CD4-positive, alpha-beta T cell treated with Interleukin-6 at 100 ng/mL for 8 hours (primary cell): ENCODE measurements at regions not wholly inside any gene's neighbourhood (a gene's known extent, or its start where the extent isn't known, plus 50 kb on each side); places are given as distances from the start of the nearest gene placed in this dataset.
"Not testable (repeated sequence)": the region's sequence is repeated elsewhere in the genome, so short reads cannot be mapped to it uniquely, and the experiment has no call there.

Experiments used
- DNase-seq: peaks from one replicate; pipeline ENCODE4 v3.0.0-alpha.2; 2020; ENCODE audit warnings: mixed read lengths, low spot score

GRCh38 chr1:224791362-224791941 is 138.0 kb upstream of the DNAH14 start:
- no peak for DNase-seq

DNA sequence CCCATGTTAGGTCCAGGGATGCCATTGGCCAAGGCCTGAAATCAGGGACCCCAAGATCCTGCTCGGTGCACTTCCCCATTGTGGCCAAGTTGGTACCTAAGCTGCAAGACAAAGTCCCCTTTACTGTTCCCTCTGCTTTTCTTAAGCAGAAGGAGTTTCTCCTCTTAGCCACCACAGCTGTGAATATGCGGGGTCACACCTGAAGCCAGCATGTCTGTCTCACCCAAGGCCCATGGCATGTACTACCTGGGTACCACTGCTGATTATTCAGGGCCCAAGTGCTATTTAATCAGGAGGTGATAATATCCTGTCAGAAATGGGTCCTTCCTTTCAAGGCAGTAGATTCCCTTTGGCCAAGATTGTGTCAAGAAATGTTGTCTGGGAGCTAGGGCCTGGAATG is 133.9 kb upstream of the DNAH14 start:
- DNase-seq, result no peak

DNA sequence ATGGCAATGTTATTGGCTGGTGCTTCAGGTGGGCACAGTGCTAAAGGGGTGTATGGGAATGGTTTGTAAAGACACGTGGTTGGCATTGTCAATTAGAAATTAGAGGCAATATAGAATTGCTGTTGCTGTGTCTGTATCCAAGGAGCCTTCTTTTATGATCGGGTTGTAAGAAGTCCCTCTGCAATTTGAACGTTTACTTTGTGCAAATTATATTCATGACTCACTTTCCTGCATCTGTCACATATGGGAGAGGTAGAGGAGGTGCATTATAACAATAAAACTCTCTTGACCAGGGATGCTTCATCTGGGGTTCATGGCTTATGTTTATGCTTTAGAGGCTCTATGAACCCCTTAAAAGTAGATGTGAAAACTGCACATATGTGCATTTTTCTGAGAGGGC is 130.4 kb upstream of the DNAH14 start:
- DNase-seq, result no peak

GRCh38 chr1:224800486-224801119 is 128.9 kb upstream of the DNAH14 start:
- no peak for DNase-seq

- DNase-seq, result no peak
Measured at GRCh38 chr1:224801844-224802490, 127.5 kb upstream of the DNAH14 start.

DNA sequence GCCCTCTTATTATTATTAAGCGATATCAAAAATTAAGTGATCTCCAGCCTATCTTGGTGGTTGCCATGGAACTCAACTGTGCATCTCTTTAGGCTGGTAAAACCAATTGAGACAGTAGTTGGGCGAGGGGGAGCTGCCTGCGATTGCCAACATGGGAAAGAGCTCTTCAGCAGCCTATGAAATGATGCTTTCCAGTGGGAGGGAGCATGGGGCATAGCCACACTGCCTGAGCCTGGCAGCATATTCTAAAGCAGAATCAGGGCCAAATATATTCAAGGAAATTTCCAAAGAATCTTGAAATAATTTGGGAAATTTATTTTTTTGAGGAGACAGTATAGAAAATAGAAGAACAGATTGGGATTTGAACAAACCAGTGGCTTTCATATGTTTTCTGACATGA is 126.9 kb upstream of the DNAH14 start:
- no peak for DNase-seq

- no peak for DNase-seq
Measured at GRCh38 chr1:224804220-224804619, 125.3 kb upstream of the DNAH14 start.

DNA sequence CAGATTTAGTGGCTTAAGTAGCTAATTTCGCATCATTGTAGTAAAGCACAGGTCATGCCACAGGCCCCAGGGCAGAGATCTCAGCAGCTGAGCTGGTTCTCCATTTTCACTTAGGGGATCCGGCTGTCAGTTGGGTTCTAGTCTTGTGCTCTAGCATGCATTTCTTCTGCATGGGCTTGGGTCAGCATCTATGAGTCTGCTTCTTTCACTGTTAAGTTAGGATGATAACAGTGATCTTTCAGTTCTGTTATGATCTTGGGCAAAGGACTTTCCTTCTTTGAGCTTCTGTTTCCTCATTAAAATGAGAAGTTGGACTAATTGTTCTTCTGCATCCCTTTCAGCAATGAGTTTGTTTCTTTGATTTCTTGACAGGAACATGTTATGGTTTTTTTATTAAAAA is 123.6 kb upstream of the DNAH14 start:
- DNase-seq, result no peak

DNA sequence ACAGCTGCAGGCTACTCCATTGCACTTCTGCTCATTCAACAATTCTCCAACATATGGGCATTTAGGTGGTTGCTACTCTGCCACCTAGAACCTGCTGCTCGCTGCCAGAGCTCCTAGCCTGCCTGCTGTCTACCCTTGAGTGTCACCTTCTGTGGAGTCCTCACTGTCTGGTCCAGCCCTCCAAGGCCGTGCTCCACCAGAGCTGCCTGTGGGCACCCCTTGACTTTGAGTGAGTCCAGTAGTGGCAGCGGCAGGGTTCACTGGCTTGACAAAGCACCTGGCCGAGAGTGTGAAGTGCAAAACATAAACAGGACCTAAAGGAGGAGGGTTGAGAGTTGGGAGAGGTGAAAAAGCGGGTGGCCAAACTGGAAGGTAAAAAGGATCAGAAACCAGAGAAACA is 120.3 kb upstream of the DNAH14 start:
- DNase-seq, result no peak

DNA sequence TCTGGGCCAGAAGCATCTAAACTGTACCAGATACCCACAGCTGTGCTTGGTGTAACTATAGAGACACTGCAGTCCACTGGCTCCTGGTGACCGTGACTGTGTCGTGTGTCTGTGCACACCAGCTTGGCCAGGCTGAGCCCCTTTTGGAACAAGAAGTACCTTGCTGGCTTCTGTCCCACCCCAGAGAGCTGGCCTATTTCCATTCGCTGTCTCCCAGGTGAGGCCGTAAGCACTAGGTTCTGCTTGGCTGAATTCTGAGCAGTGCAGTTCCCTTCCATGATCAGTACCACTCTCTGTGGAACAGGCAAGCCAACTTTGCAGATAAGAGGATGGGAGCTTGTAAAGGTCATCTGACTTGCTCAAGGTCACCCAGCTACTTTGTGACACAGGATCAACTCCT is 119.9 kb upstream of the DNAH14 start:
- no peak for DNase-seq

DNA sequence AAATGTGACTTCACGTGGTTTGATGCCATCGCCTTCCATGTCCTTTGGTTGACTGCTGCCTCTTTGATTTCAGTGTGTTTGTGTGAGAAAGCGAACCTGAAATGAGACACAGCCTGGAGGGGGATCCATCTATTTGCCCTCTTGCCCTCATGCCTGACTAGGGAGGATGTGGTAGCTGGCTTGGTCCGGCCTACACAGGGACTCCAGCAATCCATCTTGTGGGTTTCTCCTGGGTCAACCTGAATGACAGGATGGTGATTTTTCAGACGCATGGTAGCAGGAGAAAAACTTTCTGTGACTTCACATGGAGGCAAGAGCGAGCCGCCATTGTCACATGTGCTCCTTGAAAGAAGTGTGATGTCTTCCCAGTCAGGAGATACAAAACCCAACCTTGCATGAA is 117.9 kb upstream of the DNAH14 start:
- DNase-seq, result no peak

- no peak for DNase-seq
Measured at GRCh38 chr1:224815647-224816046, 113.8 kb upstream of the DNAH14 start.

DNA sequence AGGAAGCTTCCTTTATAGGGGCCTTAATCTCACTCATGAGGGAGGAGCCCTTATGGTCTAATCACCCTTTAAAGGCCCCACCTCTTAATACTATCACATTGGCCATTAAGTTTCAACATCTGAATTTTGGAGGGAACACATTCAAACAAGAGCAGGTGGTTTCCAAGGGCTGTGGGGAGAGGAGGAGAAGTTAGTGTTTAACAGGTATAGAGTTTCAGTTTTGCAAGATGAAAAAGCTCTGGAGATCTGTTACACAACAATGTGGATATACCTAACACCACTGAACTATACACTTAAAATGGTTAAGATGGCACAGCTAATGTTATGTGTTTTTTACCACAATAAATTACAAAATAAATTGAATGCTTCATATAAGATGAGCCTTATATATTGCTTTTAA is 113.4 kb upstream of the DNAH14 start:
- DNase-seq, result no peak

DNA sequence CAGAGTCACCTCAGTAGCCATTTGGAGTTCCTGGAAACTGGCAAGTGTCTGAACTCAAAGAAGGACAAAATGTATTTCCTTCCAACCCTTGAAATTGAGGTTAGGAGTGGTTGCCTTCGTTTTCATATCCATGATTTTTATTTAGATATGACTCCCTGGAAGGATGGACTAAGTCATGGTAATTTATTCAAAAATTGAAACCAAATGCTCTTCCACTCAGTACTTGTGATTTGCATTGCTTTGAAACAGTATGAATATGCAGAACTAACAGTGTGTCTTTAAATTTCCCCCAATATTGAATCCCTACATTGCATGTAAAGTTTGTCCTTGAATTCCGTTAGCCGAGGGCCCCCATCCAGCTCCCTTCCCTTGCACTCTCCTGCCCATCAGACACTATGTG is 112.1 kb upstream of the DNAH14 start:
- no peak for DNase-seq

DNA sequence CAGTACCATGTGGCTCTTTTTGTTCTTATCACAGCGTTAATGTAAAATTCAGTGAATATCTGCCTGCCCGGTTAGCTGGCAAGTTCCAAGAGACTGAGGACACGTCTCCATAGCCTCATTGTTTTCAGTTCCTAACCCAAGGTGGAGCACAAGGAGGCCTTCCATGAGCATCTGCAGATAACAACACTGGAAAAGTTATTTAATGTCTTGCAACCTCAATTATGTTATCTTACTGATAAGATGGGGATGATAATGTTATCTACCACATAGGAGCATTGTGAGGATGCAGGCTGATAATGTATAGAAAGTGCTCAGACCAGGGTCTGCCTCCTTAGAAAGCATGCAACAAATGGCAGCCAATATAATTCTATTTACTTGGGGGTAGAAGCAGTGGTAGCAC is 109.6 kb upstream of the DNAH14 start:
- no peak for DNase-seq

- DNase-seq, result no peak
Measured at GRCh38 chr1:224820341-224820740, 109.1 kb upstream of the DNAH14 start.

- DNase-seq, result not testable (repeated sequence)
Measured at GRCh38 chr1:224821751-224822150, 107.7 kb upstream of the DNAH14 start.

GRCh38 chr1:224825525-224826000 is 103.9 kb upstream of the DNAH14 start:
- DNase-seq, result no peak

- DNase-seq, result no peak
Measured at GRCh38 chr1:224828691-224829090, 100.8 kb upstream of the DNAH14 start.

GRCh38 chr1:224831501-224831900 is 98.0 kb upstream of the DNAH14 start:
- no peak for DNase-seq

GRCh38 chr1:224839648-224840300 is 89.7 kb upstream of the DNAH14 start:
- not testable (repeated sequence) for DNase-seq

DNA sequence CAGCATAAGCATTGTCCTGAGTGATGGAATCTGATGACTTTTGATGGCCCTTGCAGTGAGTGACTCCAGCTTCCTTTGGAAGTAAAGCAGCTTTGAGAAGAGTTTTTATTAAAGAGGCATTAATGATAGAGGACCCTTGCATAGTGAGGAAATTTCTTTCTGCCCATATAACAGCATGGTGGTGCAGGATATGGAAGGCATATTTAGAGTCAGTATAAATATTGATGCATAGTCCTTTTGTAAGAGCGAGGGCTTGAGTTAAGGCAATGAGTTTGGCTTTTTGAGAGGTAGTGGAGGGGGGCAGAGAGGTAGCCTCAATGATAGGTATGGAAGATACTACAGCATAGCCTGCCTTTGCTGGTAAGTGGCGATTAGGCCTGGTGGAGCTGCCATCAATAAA is 87.7 kb upstream of the DNAH14 start:
- DNase-seq, result not testable (repeated sequence)
